ENCODE measurements at regions not wholly inside any gene's neighbourhood (a gene's known extent, or its start where the extent isn't known, plus 50 kb on each side); places are given as distances from the start of the nearest gene placed in this dataset.

- TF ChIP-seq, protein P1, sequence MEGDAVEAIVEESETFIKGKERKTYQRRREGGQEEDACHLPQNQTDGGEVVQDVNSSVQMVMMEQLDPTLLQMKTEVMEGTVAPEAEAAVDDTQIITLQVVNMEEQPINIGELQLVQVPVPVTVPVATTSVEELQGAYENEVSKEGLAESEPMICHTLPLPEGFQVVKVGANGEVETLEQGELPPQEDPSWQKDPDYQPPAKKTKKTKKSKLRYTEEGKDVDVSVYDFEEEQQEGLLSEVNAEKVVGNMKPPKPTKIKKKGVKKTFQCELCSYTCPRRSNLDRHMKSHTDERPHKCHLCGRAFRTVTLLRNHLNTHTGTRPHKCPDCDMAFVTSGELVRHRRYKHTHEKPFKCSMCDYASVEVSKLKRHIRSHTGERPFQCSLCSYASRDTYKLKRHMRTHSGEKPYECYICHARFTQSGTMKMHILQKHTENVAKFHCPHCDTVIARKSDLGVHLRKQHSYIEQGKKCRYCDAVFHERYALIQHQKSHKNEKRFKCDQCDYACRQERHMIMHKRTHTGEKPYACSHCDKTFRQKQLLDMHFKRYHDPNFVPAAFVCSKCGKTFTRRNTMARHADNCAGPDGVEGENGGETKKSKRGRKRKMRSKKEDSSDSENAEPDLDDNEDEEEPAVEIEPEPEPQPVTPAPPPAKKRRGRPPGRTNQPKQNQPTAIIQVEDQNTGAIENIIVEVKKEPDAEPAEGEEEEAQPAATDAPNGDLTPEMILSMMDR (IDR thresholded peaks at IDR 0.05) = no peak
- TF ChIP-seq POLR2A (IDR thresholded peaks at IDR 0.05) = no peak
Observed at GRCh38 chr3:124497487-124497886, 232.8 kb upstream of the UMPS start.

Measured in Peyer's patch (tissue), 4 donors.